Left ventricle myocardium inferior (tissue), 1 donor: ENCODE measurements at regions not wholly inside any gene's neighbourhood (a gene's known extent, or its start where the extent isn't known, plus 50 kb on each side); places are given as distances from the start of the nearest gene placed in this dataset.

Experiments
- DNase-seq: peaks from one replicate; pipeline ENCODE4 v3.0.0-alpha.2; 2020
- H3K27ac ChIP-seq: fragments of 200-600 bp; replicated peaks from 2 replicates; pipeline ENCODE4 v1.8.0; 2021
- H3K27me3 ChIP-seq: fragments of 200-600 bp; 2 replicates; pipeline ENCODE4 v1.8.0; 2021; ENCODE audit warnings: low read depth
- H3K36me3 ChIP-seq: fragments of 200-600 bp; 2 replicates; pipeline ENCODE4 v1.8.0; 2021
- H3K4me1 ChIP-seq: fragments of 200-600 bp; 2 replicates; pipeline ENCODE4 v1.8.0; 2021
- H3K4me3 ChIP-seq: fragments of 200-600 bp; 2 replicates; pipeline ENCODE4 v1.8.0; 2021; ENCODE audit warnings: mild to moderate bottlenecking, moderate library complexity
- H3K9me3 ChIP-seq: fragments of 200-600 bp; replicated peaks from 2 replicates; pipeline ENCODE4 v1.8.0; 2021
- intact Hi-C: fragments of 100-400 bp; cut with micrococcal nuclease; formaldehyde crosslinking; loops from one replicate; pipeline ENCODE4 v1.11.0; 2022
- TF ChIP-seq, protein P1 (sequence below): fragments of 200-600 bp; IDR thresholded peaks from 2 replicates; pipeline ENCODE4 v1.8.0; 2021; ENCODE audit warnings: antibody characterized with exemption, mild to moderate bottlenecking, borderline replicate concordance
- donor health status: DM: no; HTN: yes; CAD: no; lungs with severe emphysema.

DNA sequence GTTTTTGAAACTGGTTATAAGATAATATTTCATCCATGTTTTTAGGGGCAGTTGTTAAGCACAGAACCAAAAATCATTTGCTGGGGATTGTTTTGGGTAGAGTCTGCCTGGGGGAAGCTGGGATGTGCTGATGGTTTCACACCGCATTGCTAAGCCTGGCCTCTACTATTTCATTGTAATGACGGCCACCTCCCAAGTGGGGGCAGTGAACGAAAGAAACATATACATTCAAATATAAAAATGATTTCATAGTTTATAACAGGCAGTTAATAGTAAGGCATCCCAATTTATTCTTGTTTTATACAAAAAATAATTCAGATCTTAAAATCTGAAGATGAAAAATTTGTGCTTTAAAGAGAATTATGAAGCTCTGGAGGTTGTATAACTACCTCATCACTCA is 750.8 kb downstream of the REEP3 start:
- TF ChIP-seq, protein P1, sequence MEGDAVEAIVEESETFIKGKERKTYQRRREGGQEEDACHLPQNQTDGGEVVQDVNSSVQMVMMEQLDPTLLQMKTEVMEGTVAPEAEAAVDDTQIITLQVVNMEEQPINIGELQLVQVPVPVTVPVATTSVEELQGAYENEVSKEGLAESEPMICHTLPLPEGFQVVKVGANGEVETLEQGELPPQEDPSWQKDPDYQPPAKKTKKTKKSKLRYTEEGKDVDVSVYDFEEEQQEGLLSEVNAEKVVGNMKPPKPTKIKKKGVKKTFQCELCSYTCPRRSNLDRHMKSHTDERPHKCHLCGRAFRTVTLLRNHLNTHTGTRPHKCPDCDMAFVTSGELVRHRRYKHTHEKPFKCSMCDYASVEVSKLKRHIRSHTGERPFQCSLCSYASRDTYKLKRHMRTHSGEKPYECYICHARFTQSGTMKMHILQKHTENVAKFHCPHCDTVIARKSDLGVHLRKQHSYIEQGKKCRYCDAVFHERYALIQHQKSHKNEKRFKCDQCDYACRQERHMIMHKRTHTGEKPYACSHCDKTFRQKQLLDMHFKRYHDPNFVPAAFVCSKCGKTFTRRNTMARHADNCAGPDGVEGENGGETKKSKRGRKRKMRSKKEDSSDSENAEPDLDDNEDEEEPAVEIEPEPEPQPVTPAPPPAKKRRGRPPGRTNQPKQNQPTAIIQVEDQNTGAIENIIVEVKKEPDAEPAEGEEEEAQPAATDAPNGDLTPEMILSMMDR: no peak
- Histone ChIP-seq H3K27ac (no peak overlapping the region), H3K4me3 (no peak overlapping the region), H3K36me3 (no peaks in the 10 kb centered on the region), H3K9me3 (no peaks in the 10 kb centered on the region), H3K27me3 (no peaks in the 10 kb centered on the region), H3K4me1 (no peaks in the 10 kb centered on the region)
- intact Hi-C loops: no loop called here
- DNase-seq: no peak

DNA sequence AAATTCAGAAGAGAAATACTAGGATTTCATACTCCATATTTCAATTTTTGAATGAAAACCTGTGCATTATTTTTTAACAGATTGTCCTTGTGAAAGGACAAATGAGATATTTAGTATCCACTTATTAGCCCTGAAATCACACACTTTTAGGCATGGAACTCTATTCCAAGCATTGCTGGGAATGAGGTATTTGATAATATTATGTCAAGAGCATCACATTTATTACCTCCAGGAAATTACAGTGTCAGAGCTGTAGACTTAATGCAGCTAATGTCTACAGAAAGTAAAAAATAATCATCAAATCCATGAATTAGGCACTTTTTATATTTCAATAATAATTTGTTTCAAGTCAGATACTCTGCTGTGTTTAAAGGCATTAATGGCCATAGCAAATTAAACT is 753.8 kb downstream of the REEP3 start:
- DNase-seq: no peak
- intact Hi-C loops: no loop called here
- peaks cover 10% of the 10 kb centered on the region for H3K9me3 ChIP-seq
- H3K27me3 ChIP-seq: no peaks in the 10 kb centered on the region
- TF ChIP-seq, protein P1: no peak
- H3K36me3 ChIP-seq: no peaks in the 10 kb centered on the region
- no peak overlapping the region for H3K4me3 ChIP-seq
- H3K4me1 ChIP-seq: no peaks in the 10 kb centered on the region
- no peak overlapping the region for H3K27ac ChIP-seq

DNA sequence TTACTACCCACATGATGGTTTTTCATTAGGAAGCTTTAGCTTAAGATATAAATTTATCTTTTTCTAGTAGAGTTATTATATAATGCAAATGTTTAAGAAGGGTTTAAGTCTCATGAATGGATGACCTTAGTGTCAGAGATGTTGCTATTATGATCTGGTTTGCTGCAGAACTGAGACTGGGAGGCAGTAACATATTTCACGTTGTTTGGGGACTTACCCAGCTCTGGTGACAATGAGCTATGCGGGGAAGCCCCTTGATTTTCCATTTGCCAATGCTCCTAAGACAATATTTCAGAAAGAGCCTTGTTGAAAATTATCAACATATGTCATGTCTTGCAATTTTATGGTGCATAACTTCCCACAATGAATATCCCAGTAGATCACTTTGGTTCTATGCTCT is 754.6 kb downstream of the REEP3 start:
- Histone ChIP-seq H3K9me3 (peaks cover 10% of the 10 kb centered on the region), H3K4me1 (no peaks in the 10 kb centered on the region), H3K4me3 (no peak overlapping the region), H3K27ac (no peak overlapping the region), H3K36me3 (no peaks in the 10 kb centered on the region), H3K27me3 (no peaks in the 10 kb centered on the region)
- intact Hi-C loops: no loop called here
- TF ChIP-seq, protein P1: no peak
- DNase-seq: no peak

DNA sequence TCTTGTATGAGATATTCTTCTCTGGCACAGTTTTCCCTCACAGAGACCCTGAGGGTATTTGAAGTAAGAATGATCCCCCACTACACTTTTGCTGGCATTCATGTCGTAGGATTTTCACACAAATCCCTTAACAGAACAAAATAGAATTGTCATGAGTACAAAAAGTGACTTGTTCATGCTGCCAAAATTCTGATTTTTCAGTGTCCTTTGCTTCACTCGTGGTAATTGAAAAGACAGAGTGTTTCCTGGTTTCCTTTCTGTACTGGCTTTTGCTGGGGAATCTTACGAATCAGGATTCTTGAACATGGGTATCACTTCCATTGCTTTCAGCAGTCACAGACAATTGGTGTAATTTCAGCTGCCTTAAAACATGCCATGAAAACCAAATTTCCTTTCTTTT is 756.3 kb downstream of the REEP3 start:
- TF ChIP-seq, protein P1: no peak
- no peak overlapping the region for H3K27ac ChIP-seq
- H3K9me3 ChIP-seq: peaks cover 10% of the 10 kb centered on the region
- no peak overlapping the region for H3K4me3 ChIP-seq
- no peaks in the 10 kb centered on the region for H3K27me3 ChIP-seq
- no peaks in the 10 kb centered on the region for H3K36me3 ChIP-seq
- no peak for DNase-seq
- intact Hi-C loops: no loop called here
- no peaks in the 10 kb centered on the region for H3K4me1 ChIP-seq

DNA sequence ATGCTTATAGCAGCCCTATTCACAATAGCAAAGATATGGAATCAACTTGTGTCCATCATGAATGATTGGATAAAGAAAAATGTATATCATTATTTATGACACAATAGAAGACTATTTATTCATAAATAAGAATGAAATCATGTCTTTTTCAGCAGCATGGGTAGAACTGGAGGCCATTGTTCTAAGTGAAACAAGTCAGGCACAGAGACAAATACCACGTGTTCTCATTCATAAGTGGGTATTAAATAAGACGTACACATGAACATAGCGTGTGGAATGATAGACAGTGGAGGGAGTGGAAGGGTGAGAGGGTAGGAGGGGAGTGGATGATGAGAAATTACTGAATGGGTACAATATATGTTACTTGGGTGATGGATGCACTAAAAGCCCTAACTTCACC is 762.4 kb downstream of the REEP3 start:
- H3K4me1 ChIP-seq: no peaks in the 10 kb centered on the region
- H3K4me3 ChIP-seq: no peak overlapping the region
- TF ChIP-seq, protein P1: no peak
- no peak for DNase-seq
- no peak overlapping the region for H3K27ac ChIP-seq
- H3K36me3 ChIP-seq: no peaks in the 10 kb centered on the region
- H3K9me3 ChIP-seq: peaks cover 9% of the 10 kb centered on the region
- no peaks in the 10 kb centered on the region for H3K27me3 ChIP-seq
- intact Hi-C loops: no loop called here

DNA sequence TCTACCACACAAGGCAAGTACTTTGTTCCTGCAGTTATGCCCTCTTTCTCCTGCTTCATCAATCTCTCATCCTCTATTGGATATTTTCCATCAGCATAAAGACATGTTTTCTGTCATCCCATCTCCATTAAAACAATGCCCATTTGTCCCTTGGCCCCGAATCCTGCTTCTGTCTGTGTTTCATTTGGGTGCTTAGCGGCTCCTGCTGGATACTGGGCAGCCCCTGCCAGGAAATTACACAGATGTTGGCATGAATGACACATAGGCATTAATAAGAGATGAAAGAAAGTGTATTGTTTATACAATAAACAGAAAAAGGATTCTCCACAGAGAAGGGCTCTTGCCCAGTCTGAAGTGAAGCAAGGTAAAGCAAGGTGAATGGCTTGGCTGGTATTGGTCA is 765.3 kb downstream of the REEP3 start:
- TF ChIP-seq, protein P1: no peak
- Histone ChIP-seq H3K9me3 (no peaks in the 10 kb centered on the region), H3K36me3 (no peaks in the 10 kb centered on the region), H3K4me1 (no peaks in the 10 kb centered on the region), H3K27ac (no peak overlapping the region), H3K4me3 (no peak overlapping the region), H3K27me3 (no peaks in the 10 kb centered on the region)
- intact Hi-C loops: no loop called here
- no peak for DNase-seq
